Activated CD8-positive, alpha-beta memory T cell treated with anti-CD3 and anti-CD28 coated beads, Interleukin-2, amount 50 U/mL, for 1 hour (primary cell): ENCODE measurements at regions not wholly inside any gene's neighbourhood (a gene's known extent, or its start where the extent isn't known, plus 50 kb on each side); places are given as distances from the start of the nearest gene placed in this dataset.

ENCODE experiments used
- DNase-seq: peaks from one replicate; pipeline ENCODE4 v3.0.0-alpha.2; 2020; ENCODE audit errors: extremely low read depth

- DNase-seq, result no peak
Measured at GRCh38 chr9:18073002-18073401, 401.0 kb upstream of the ADAMTSL1 start.

GRCh38 chr9:18074041-18074440 is 399.9 kb upstream of the ADAMTSL1 start:
- no peak for DNase-seq

- no peak for DNase-seq
Measured at GRCh38 chr9:18075253-18075952, 398.6 kb upstream of the ADAMTSL1 start.

GRCh38 chr9:18077941-18078678 is 395.8 kb upstream of the ADAMTSL1 start:
- no peak for DNase-seq

GRCh38 chr9:18092138-18092537 is 381.8 kb upstream of the ADAMTSL1 start:
- no peak for DNase-seq

- DNase-seq, result no peak
Measured at GRCh38 chr9:18106006-18106560, 367.9 kb upstream of the ADAMTSL1 start.

GRCh38 chr9:18109675-18110074 is 364.3 kb upstream of the ADAMTSL1 start:
- no peak for DNase-seq

GRCh38 chr9:18111146-18111545 is 362.8 kb upstream of the ADAMTSL1 start:
- DNase-seq, result no peak

- DNase-seq, result no peak
Measured at GRCh38 chr9:18114559-18115475, 359.1 kb upstream of the ADAMTSL1 start.

- no peak for DNase-seq
Measured at GRCh38 chr9:18118268-18118667, 355.7 kb upstream of the ADAMTSL1 start.

GRCh38 chr9:18122171-18122570 is 351.8 kb upstream of the ADAMTSL1 start:
- DNase-seq, result no peak

GRCh38 chr9:18124760-18125159 is 349.2 kb upstream of the ADAMTSL1 start:
- no peak for DNase-seq

- no peak for DNase-seq
Measured at GRCh38 chr9:18126831-18127498, 347.0 kb upstream of the ADAMTSL1 start.

GRCh38 chr9:18127499-18127875 is 346.5 kb upstream of the ADAMTSL1 start:
- no peak for DNase-seq

GRCh38 chr9:18129809-18130334 is 344.1 kb upstream of the ADAMTSL1 start:
- no peak for DNase-seq

GRCh38 chr9:18136354-18136994 is 337.5 kb upstream of the ADAMTSL1 start:
- no peak for DNase-seq

GRCh38 chr9:18137815-18138214 is 336.1 kb upstream of the ADAMTSL1 start:
- DNase-seq, result no peak

- DNase-seq, result no peak
Measured at GRCh38 chr9:18138656-18139055, 335.3 kb upstream of the ADAMTSL1 start.

GRCh38 chr9:18141681-18142080 is 332.3 kb upstream of the ADAMTSL1 start:
- DNase-seq, result no peak

GRCh38 chr9:18143073-18143745 is 330.7 kb upstream of the ADAMTSL1 start:
- no peak for DNase-seq
